Activated CD4-positive, CD25-positive, alpha-beta regulatory T cell treated with anti-CD3 and anti-CD28 coated beads, Interleukin-2, amount 50 U/mL, for 16 hours (primary cell): ENCODE measurements at regions not wholly inside any gene's neighbourhood (a gene's known extent, or its start where the extent isn't known, plus 50 kb on each side); places are given as distances from the start of the nearest gene placed in this dataset.
A peak's percentile ranks its signal among the peaks of the same experiment; 100 is the strongest.

ENCODE experiments used
- DNase-seq: peaks from one replicate; pipeline ENCODE4 v3.0.0-alpha.2; 2020; ENCODE audit warnings: low read depth, low spot score

- no peak for DNase-seq
Observed at GRCh38 chr11:128195057-128195751, 392.2 kb downstream of the ETS1 start.

GRCh38 chr11:128194216-128194615 is 393.1 kb downstream of the ETS1 start:
- DNase-seq, result no peak

- DNase-seq, result no peak
Observed at GRCh38 chr11:128193615-128194014, 393.7 kb downstream of the ETS1 start.

GRCh38 chr11:128190312-128190711 is 397.0 kb downstream of the ETS1 start:
- DNase-seq, result no peak

GRCh38 chr11:128189823-128190222 is 397.5 kb downstream of the ETS1 start:
- no peak for DNase-seq

- no peak for DNase-seq
Observed at GRCh38 chr11:128188346-128189004, 398.9 kb downstream of the ETS1 start.

- DNase-seq, result no peak
Observed at GRCh38 chr11:128187835-128188234, 399.5 kb downstream of the ETS1 start.

GRCh38 chr11:128187377-128187776 is 400.0 kb downstream of the ETS1 start:
- DNase-seq, result no peak

- no peak for DNase-seq
Observed at GRCh38 chr11:128184981-128185380, 402.4 kb downstream of the ETS1 start.

GRCh38 chr11:128182844-128183243 is 404.5 kb downstream of the ETS1 start:
- DNase-seq, result no peak

- DNase-seq, result no peak
Observed at GRCh38 chr11:128181984-128182383, 405.4 kb downstream of the ETS1 start.

GRCh38 chr11:128181088-128181480 is 406.3 kb downstream of the ETS1 start:
- no peak for DNase-seq

GRCh38 chr11:128180441-128181087 is 406.8 kb downstream of the ETS1 start:
- DNase-seq, result no peak

GRCh38 chr11:128179512-128179911 is 407.8 kb downstream of the ETS1 start:
- no peak for DNase-seq

- DNase-seq, result no peak
Observed at GRCh38 chr11:128179039-128179438, 408.3 kb downstream of the ETS1 start.

- DNase-seq, result no peak
Observed at GRCh38 chr11:128174465-128175291, 412.7 kb downstream of the ETS1 start.

GRCh38 chr11:128172046-128172878 is 415.1 kb downstream of the ETS1 start:
- DNase-seq, result peak; percentile 77

GRCh38 chr11:128171506-128171905 is 415.9 kb downstream of the ETS1 start:
- no peak for DNase-seq

- DNase-seq, result no peak
Observed at GRCh38 chr11:128165572-128165971, 421.8 kb downstream of the ETS1 start.

GRCh38 chr11:128164080-128164741 is 423.1 kb downstream of the ETS1 start:
- DNase-seq, result no peak

- no peak for DNase-seq
Observed at GRCh38 chr11:128161994-128162393, 425.4 kb downstream of the ETS1 start.
